ENCODE measurements at regions not wholly inside any gene's neighbourhood (a gene's known extent, or its start where the extent isn't known, plus 50 kb on each side); places are given as distances from the start of the nearest gene placed in this dataset.

DNA sequence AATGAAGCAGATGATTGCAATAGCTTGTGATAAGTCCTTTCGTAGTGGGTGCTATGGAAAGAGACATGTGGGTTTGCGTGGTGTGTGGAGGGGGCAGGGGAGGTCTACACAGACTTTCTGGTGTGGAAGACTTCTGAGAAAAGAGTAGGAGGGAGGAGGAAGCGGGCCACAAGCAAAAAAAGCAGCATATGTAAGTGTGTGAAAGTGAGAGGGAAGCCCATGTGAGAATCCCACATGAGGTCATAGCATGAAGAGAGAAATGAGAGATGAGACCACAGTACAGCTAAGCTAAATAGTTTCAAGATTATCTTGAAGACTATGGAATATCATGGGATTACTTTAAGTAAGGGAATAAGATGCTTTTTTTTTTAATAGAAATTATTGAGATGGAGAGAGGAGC, 2039.9 kb upstream of the TENM3 start:
- Histone ChIP-seq H3K18ac (ENCODE audit: low read depth, low read length) (no peak overlapping the region), H4K91ac (ENCODE audit: insufficient read depth, low read depth, low read length) (no peak overlapping the region), H3K9ac (ENCODE audit: low read depth, low read length) (no peak overlapping the region), H2BK5ac (ENCODE audit: low read depth, low read length, poor library complexity, severe bottlenecking) (no peak overlapping the region), H2BK20ac (ENCODE audit: low read depth, low read length) (no peak overlapping the region), H3K27me3 (ENCODE audit: control insufficient read depth, insufficient read depth, low read length) (no peaks in the 10 kb centered on the region), H3K4me2 (ENCODE audit: low read depth, low read length) (no peak overlapping the region), H2AFZ (replicated peaks; ENCODE audit: low read length, poor library complexity) (no peak overlapping the region), H3K27ac (ENCODE audit: insufficient read depth, low read length) (no peak overlapping the region), H3K14ac (replicated peaks; ENCODE audit: low read depth, low read length) (no peak overlapping the region), H3K4me3 (ENCODE audit: insufficient read depth, low read depth, low read length) (no peak overlapping the region), H3K36me3 (ENCODE audit: control insufficient read depth, insufficient read depth, low read length) (no peaks in the 10 kb centered on the region), H3K9me3 (ENCODE audit: control insufficient read depth, insufficient read depth, low read length) (no peaks in the 10 kb centered on the region), H3K4me1 (ENCODE audit: control insufficient read depth, insufficient read depth, low read length) (no peaks in the 10 kb centered on the region), H3K79me1 (ENCODE audit: low read depth in 1 of 2, low read length in 2 of 2) (no peaks in the 10 kb centered on the region), H3K4ac (ENCODE audit: low read depth, low read length) (no peak overlapping the region), H4K5ac (ENCODE audit: low read depth, low read length) (no peak overlapping the region), H4K20me1 (ENCODE audit: insufficient read depth, low read length) (no peaks in the 10 kb centered on the region), H2BK120ac (ENCODE audit: low read depth, low read length) (no peak overlapping the region), H2AK5ac (ENCODE audit: low read depth, low read length) (no peak overlapping the region), H2BK15ac (ENCODE audit: low read depth, low read length) (no peak overlapping the region), H4K8ac (ENCODE audit: low read depth in 2 of 2, low read length in 2 of 2) (no peak overlapping the region), H3K56ac (ENCODE audit: extremely low read depth, insufficient read depth, low read length) (no peak overlapping the region), H3K9me1 (ENCODE audit: insufficient read depth, low read length) (no peaks in the 10 kb centered on the region), H2AK9ac (replicated peaks; ENCODE audit: low read depth, low read length, poor library complexity) (no peak overlapping the region), H3K23ac (ENCODE audit: low read depth, low read length) (no peak overlapping the region)
- ChIA-PET CTCF (interaction anchor here (0.8 kb wide), 1 partner anchor 18 kb away, joined by 3 read pairs; no protein-coding TSS in a partner anchor), POLR2A (ENCODE audit: unreplicated experiment) (no interaction called here)
- ATAC-seq (ENCODE audit: low read depth) = no peak
- intact Hi-C loops (cut with micrococcal nuclease) = no loop called here
- WGBS, 2 experiments (ENCODE audit: extremely low coverage in 2 of 2, insufficient read length in 1 of 2) = 81% methylated on average over 3 of the region's 3 CpGs; no CpG with 5 or more reads in 1 of the 2 experiments
- dilution Hi-C loops (cut with HindIII; ENCODE audit: low sequenced_read_pairs, unreplicated experiment) = no loop called here
- TF ChIP-seq NFE2L2 (IDR thresholded peaks at IDR 0.05; ENCODE audit: low read depth, low read length) = no peak
- TF ChIP-seq BHLHE40 (IDR thresholded peaks at IDR 0.05; ENCODE audit: low read depth, low read length) = no peak
- no peak for TF ChIP-seq SMC3 (IDR thresholded peaks at IDR 0.05; ENCODE audit: low read depth, low read length)
- no peak for TF ChIP-seq RFX5 (IDR thresholded peaks at IDR 0.05; ENCODE audit: low read depth, low read length)
- TF ChIP-seq, protein P1, sequence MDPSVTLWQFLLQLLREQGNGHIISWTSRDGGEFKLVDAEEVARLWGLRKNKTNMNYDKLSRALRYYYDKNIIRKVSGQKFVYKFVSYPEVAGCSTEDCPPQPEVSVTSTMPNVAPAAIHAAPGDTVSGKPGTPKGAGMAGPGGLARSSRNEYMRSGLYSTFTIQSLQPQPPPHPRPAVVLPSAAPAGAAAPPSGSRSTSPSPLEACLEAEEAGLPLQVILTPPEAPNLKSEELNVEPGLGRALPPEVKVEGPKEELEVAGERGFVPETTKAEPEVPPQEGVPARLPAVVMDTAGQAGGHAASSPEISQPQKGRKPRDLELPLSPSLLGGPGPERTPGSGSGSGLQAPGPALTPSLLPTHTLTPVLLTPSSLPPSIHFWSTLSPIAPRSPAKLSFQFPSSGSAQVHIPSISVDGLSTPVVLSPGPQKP (IDR thresholded peaks at IDR 0.05; ENCODE audit: borderline replicate concordance, low read depth, low read length) = no peak
- no peak for DNase-seq
- BruUV-seq (replicated peaks) = no TSS peak
- in situ Hi-C loops (cut with MboI; ENCODE audit: low sequenced_read_pairs) = no loop called here

Measured in IMR-90 (cell line).